ENCODE measurements at regions not wholly inside any gene's neighbourhood (a gene's known extent, or its start where the extent isn't known, plus 50 kb on each side); places are given as distances from the start of the nearest gene placed in this dataset.

DNA sequence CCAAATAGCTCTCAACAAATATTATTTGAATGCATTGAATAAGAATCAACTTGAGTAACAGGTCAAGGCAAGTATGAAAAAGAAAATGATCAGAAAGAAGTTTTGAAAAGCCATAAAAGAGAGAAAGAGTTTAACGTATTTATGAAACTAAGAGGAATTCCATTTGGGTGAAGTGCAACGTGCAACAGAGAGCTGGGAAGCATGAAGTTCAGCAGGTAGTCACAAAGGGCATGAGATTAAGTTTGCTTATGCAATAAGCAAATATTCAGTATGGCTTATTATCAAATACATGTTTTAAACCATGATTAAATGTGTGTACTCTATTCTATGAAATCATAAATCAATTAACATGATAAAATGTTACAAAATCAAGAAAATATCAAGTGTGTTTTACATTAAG, 62.7 kb upstream of the PCDH17 start:
- no peaks in the 10 kb centered on the region for H3K79me2 ChIP-seq (ENCODE audit: control insufficient read depth in 1 of 2, insufficient read depth in 2 of 2, low read length in 2 of 2)
- no peak overlapping the region for H3K56ac ChIP-seq (replicated peaks; ENCODE audit: insufficient read length, low read depth, low read length)
- H2BK15ac ChIP-seq (ENCODE audit: low read length) = no peak overlapping the region
- H3K18ac ChIP-seq (ENCODE audit: extremely low read depth, low read length) = no peak overlapping the region
- H4K91ac ChIP-seq (replicated peaks; ENCODE audit: insufficient read length, low read length) = no peak overlapping the region
- H3K4me1 ChIP-seq (replicated peaks in 1 of 4; ENCODE audit: control insufficient read depth in 3 of 4, insufficient read depth in 4 of 4, low read length in 3 of 4) = no peaks in the 10 kb centered on the region
- ChIA-PET POLR2A (ENCODE audit: partially characterized antibody) (no interaction called here), CTCF (ENCODE audit: partially characterized antibody) (no interaction called here)
- H3K14ac ChIP-seq (ENCODE audit: insufficient read length) = no peak overlapping the region
- no peak overlapping the region for H2BK5ac ChIP-seq (ENCODE audit: low read depth, low read length)
- no peaks in the 10 kb centered on the region; a peak in 1 of 7 replicates for H3K27me3 ChIP-seq (replicated peaks in 1 of 4; ENCODE audit: control insufficient read depth in 3 of 4, extremely low read depth in 1 of 4, insufficient read depth in 3 of 4, low read length in 3 of 4)
- FAIRE-seq (no peak), DNase-seq (ENCODE audit: low read depth in 1 of 2, low spot score in 2 of 2) (no peak)
- H3K4me2 ChIP-seq (ENCODE audit: insufficient read depth in 1 of 2, low read depth in 2 of 2, low read length in 2 of 2) = no peak overlapping the region
- no peak for TF ChIP-seq YY1 (IDR thresholded peaks at IDR 0.05; ENCODE audit: low read depth, low read length)
- no peak for TF ChIP-seq CTBP2 (IDR thresholded peaks at IDR 0.05; ENCODE audit: borderline replicate concordance, insufficient read depth, insufficient read length, low read length)
- TF ChIP-seq BCL11A (IDR thresholded peaks at IDR 0.05; ENCODE audit: low read depth in 2 of 2, low read length in 2 of 2) = no peak
- no peak for TF ChIP-seq CBX5 (IDR thresholded peaks at IDR 0.05; ENCODE audit: low read depth, low read length)
- no peak for TF ChIP-seq RFX5 (IDR thresholded peaks at IDR 0.05; ENCODE audit: borderline replicate concordance, low read depth, low read length)
- TF ChIP-seq CHD1 (IDR thresholded peaks at IDR 0.05; ENCODE audit: low read depth, low read length) = no peak
- no peak for TF ChIP-seq FOSL1 (IDR thresholded peaks at IDR 0.05; ENCODE audit: insufficient read depth, low read depth, low read length)
- TF ChIP-seq CHD2 (IDR thresholded peaks at IDR 0.05; ENCODE audit: low read length) = no peak
- TF ChIP-seq GTF2F1 (IDR thresholded peaks at IDR 0.05; ENCODE audit: borderline replicate concordance, low read depth, low read length) = no peak
- no peak for TF ChIP-seq ZNF274 (IDR thresholded peaks at IDR 0.05; ENCODE audit: borderline replicate concordance, extremely low read depth, low read length)
- TF ChIP-seq, protein P1, sequence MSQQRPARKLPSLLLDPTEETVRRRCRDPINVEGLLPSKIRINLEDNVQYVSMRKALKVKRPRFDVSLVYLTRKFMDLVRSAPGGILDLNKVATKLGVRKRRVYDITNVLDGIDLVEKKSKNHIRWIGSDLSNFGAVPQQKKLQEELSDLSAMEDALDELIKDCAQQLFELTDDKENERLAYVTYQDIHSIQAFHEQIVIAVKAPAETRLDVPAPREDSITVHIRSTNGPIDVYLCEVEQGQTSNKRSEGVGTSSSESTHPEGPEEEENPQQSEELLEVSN (IDR thresholded peaks at IDR 0.05) = no peak
- no peak for TF ChIP-seq SP4 (IDR thresholded peaks at IDR 0.05; ENCODE audit: low read length)
- TF ChIP-seq SIN3A (conservative IDR thresholded peaks at IDR 0.05 in 1 of 2, IDR thresholded peaks at IDR 0.05 in 1 of 2; ENCODE audit: low read depth in 1 of 2, low read length in 2 of 2) = no peak
- TF ChIP-seq RNF2 (IDR thresholded peaks at IDR 0.05; ENCODE audit: borderline replicate concordance, low read depth, low read length, missing control alignments, poor library complexity, severe bottlenecking) = no peak
- TF ChIP-seq CBX8 (IDR thresholded peaks at IDR 0.05; ENCODE audit: borderline replicate concordance, low read depth, low read length) = no peak
- no peak overlapping the region for H4K8ac ChIP-seq (ENCODE audit: extremely low read depth, insufficient read depth, low read length)
- no peak overlapping the region for H2AK5ac ChIP-seq (ENCODE audit: low read depth, low read length)
- no peaks in the 10 kb centered on the region for H4K20me1 ChIP-seq (replicated peaks in 1 of 2; ENCODE audit: control insufficient read depth in 1 of 2, insufficient read depth in 2 of 2, low read length in 2 of 2)
- H3K23me2 ChIP-seq (ENCODE audit: low read depth, low read length) = no peaks in the 10 kb centered on the region
- H2BK20ac ChIP-seq (ENCODE audit: low read length) = no peak overlapping the region
- 84% methylated on average over 2 of the region's 2 CpGs; no CpG with 5 or more reads in 1 of the 2 experiments for WGBS, 2 experiments (ENCODE audit: extremely low coverage in 1 of 2, insufficient coverage in 1 of 2, insufficient read length in 1 of 2, insufficient replicate concordance in 2 of 2, low coverage in 1 of 2, low lambda C conversion rate in 2 of 2, missing lambda C conversion rate in 1 of 2)
- no peak overlapping the region for H3K27ac ChIP-seq (ENCODE audit: low read depth, low read length)
- H3K23ac ChIP-seq (ENCODE audit: insufficient read length) = no peak overlapping the region
- no peak overlapping the region for H2AFZ ChIP-seq (ENCODE audit: low read length)
- no peak overlapping the region for H2BK12ac ChIP-seq (ENCODE audit: low read depth, low read length)
- H3K79me1 ChIP-seq (ENCODE audit: low read depth, low read length) = no peaks in the 10 kb centered on the region
- no peak overlapping the region for H3K4me3 ChIP-seq (ENCODE audit: extremely low read depth in 1 of 4, insufficient read depth in 2 of 4, low read depth in 3 of 4, low read length in 4 of 4)
- no peak overlapping the region for H3K4ac ChIP-seq (replicated peaks; ENCODE audit: insufficient read length, low read depth, low read length)
- H3K9me3 ChIP-seq (ENCODE audit: insufficient read depth in 2 of 2, low read depth in 1 of 2, low read length in 1 of 2) = no peaks in the 10 kb centered on the region
- H2BK120ac ChIP-seq (replicated peaks; ENCODE audit: low read depth, low read length) = no peak overlapping the region
- no peaks in the 10 kb centered on the region for H3K36me3 ChIP-seq (ENCODE audit: control insufficient read depth in 2 of 4, insufficient read depth in 4 of 4, low read length in 3 of 4)
- no peak overlapping the region for H4K5ac ChIP-seq (ENCODE audit: insufficient read length, low read depth, low read length)
- no peak overlapping the region for H3K9ac ChIP-seq (replicated peaks in 1 of 4; ENCODE audit: extremely low read depth in 1 of 4, low read depth in 3 of 4, low read length in 3 of 4)

All from H1 (cell line).